ENCODE measurements at regions not wholly inside any gene's neighbourhood (a gene's known extent, or its start where the extent isn't known, plus 50 kb on each side); places are given as distances from the start of the nearest gene placed in this dataset.

DNA sequence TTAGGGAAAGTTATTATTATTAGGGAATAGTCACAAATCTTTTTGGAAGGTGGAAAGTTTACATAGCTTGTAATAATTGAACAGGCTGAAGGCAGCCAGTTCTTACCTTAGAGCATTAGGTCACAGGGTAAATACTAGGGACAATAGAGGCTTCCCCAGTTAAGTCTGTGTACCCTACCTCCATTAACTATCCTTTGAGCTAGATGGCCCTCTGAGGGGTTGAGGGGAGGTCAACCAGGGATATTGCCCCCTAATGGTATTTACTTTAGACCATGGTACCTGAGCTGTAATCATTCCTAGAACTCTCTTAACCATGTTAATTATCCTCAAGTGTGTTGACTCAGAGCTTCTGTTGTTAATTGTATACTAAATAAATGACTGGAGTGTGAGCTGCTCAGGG lies 120.5 kb upstream of the SCN7A start:
- no peak for TF ChIP-seq GATA2 (IDR thresholded peaks at IDR 0.05; ENCODE audit: low read depth, low read length)
- no peak for TF ChIP-seq GATA3 (IDR thresholded peaks at IDR 0.05; ENCODE audit: low read depth, low read length)

Measured in SH-SY5Y (cell line).